ENCODE measurements at regions not wholly inside any gene's neighbourhood (a gene's known extent, or its start where the extent isn't known, plus 50 kb on each side); places are given as distances from the start of the nearest gene placed in this dataset.

GRCh38 chr1:10896673-10897072, 100.2 kb upstream of the CASZ1 start:
- Histone ChIP-seq H3K9me3 (no peaks in the 10 kb centered on the region), H3K27ac (no peak overlapping the region), H3K4me3 (no peak overlapping the region), H3K27me3 (no peaks in the 10 kb centered on the region), H3K4me1 (peaks cover 0 to 15% (median 7%) of the 10 kb centered on the region in 4 donors), H3K36me3 (no peaks in the 10 kb centered on the region)
- no peak for DNase-seq
- no peak for TF ChIP-seq CTCF (IDR thresholded peaks at IDR 0.05)
- TF ChIP-seq POLR2A (IDR thresholded peaks at IDR 0.05) = no peak
- TF ChIP-seq EP300 (IDR thresholded peaks at IDR 0.05) = no peak
- no peak for TF ChIP-seq POLR2AphosphoS5 (IDR thresholded peaks at IDR 0.05)
- 77 to 95% methylated on average over 5 of the region's 5 CpGs for WGBS, 2 donors
- no peak for ATAC-seq (ENCODE audit: low FRiP score in 2 of 2)

GRCh38 chr1:10897321-10897980, 101.0 kb upstream of the CASZ1 start:
- no peaks in the 10 kb centered on the region for H3K27me3 ChIP-seq
- DNase-seq (no peak), ATAC-seq (ENCODE audit: low FRiP score in 2 of 2) (no peak)
- WGBS, 2 donors = 88 to 95% methylated on average over 13 of the region's 13 CpGs
- H3K4me3 ChIP-seq = no peak overlapping the region
- H3K36me3 ChIP-seq = no peaks in the 10 kb centered on the region
- no peak overlapping the region for H3K27ac ChIP-seq
- TF ChIP-seq EP300 (IDR thresholded peaks at IDR 0.05) (no peak), CTCF (IDR thresholded peaks at IDR 0.05) (no peak), POLR2A (IDR thresholded peaks at IDR 0.05) (no peak), POLR2AphosphoS5 (IDR thresholded peaks at IDR 0.05) (no peak)
- H3K9me3 ChIP-seq = no peaks in the 10 kb centered on the region
- H3K4me1 ChIP-seq = peaks cover 0 to 22% (median 9%) of the 10 kb centered on the region in 4 donors

GRCh38 chr1:10897981-10898728, 101.7 kb upstream of the CASZ1 start:
- peak in 1 of 2 donors; percentile 62 for DNase-seq
- WGBS, 2 donors = 70 to 80% methylated on average over 2 to 14 of the region's 17 CpGs

GRCh38 chr1:10898921-10899320, 102.5 kb upstream of the CASZ1 start:
- Histone ChIP-seq H3K36me3 (no peaks in the 10 kb centered on the region), H3K27ac (no peak overlapping the region), H3K27me3 (no peaks in the 10 kb centered on the region), H3K4me3 (no peak overlapping the region), H3K9me3 (no peaks in the 10 kb centered on the region), H3K4me1 (peaks cover 0 to 25% (median 9%) of the 10 kb centered on the region in 4 donors)
- WGBS, 2 donors = 81 to 82% methylated on average over 8 to 9 of the region's 9 CpGs
- no peak for DNase-seq
- TF ChIP-seq POLR2AphosphoS5 (IDR thresholded peaks at IDR 0.05) = no peak
- no peak for TF ChIP-seq CTCF (IDR thresholded peaks at IDR 0.05)
- no peak for TF ChIP-seq POLR2A (IDR thresholded peaks at IDR 0.05)
- ATAC-seq (ENCODE audit: low FRiP score in 2 of 2) = no peak

More at GRCh38 chr1:10897981-10898728, 101.7 kb upstream of the CASZ1 start:
- no peak overlapping the region for H3K4me3 ChIP-seq
- peaks cover 0 to 22% (median 9%) of the 10 kb centered on the region in 4 donors for H3K4me1 ChIP-seq
- H3K27me3 ChIP-seq = no peaks in the 10 kb centered on the region
- TF ChIP-seq POLR2A (IDR thresholded peaks at IDR 0.05) (no peak), EP300 (IDR thresholded peaks at IDR 0.05) (no peak)
- H3K27ac ChIP-seq = no peak overlapping the region
- H3K36me3 ChIP-seq = no peaks in the 10 kb centered on the region
- no peak for ATAC-seq (ENCODE audit: low FRiP score in 2 of 2)
- H3K9me3 ChIP-seq = no peaks in the 10 kb centered on the region

GRCh38 chr1:10899490-10900250, 103.2 kb upstream of the CASZ1 start:
- Histone ChIP-seq H3K36me3 (no peaks in the 10 kb centered on the region), H3K9me3 (no peaks in the 10 kb centered on the region), H3K4me3 (no peak overlapping the region), H3K27me3 (no peaks in the 10 kb centered on the region), H3K4me1 (peaks cover 1 to 32% (median 12%) of the 10 kb centered on the region in 4 donors), H3K27ac (no peak overlapping the region)
- no peak for ATAC-seq (ENCODE audit: low FRiP score in 2 of 2)
- DNase-seq = no peak
- TF ChIP-seq EP300 (IDR thresholded peaks at IDR 0.05) (no peak), POLR2AphosphoS5 (IDR thresholded peaks at IDR 0.05) (no peak), CTCF (IDR thresholded peaks at IDR 0.05) (no peak), POLR2A (IDR thresholded peaks at IDR 0.05) (no peak)
- 79 to 81% methylated on average over 10 to 18 of the region's 18 CpGs for WGBS, 2 donors
